ENCODE measurements at regions not wholly inside any gene's neighbourhood (a gene's known extent, or its start where the extent isn't known, plus 50 kb on each side); places are given as distances from the start of the nearest gene placed in this dataset.

- no peak for TF ChIP-seq POLR2AphosphoS5 (IDR thresholded peaks at IDR 0.05; ENCODE audit: low read depth)
- TF ChIP-seq CTCF (IDR thresholded peaks at IDR 0.05; ENCODE audit: insufficient read depth, low read length): no peak
- TF ChIP-seq GABPA (IDR thresholded peaks at IDR 0.05; ENCODE audit: low read depth): no peak
- TF ChIP-seq REST (IDR thresholded peaks at IDR 0.05; ENCODE audit: insufficient replicate concordance, low read depth): no peak
- no peak for TF ChIP-seq SPI1 (IDR thresholded peaks at IDR 0.05; ENCODE audit: borderline replicate concordance, low read depth)
Measured at GRCh38 chr1:81540216-81540615, 260.5 kb upstream of the ADGRL2 start.
